K562 (cell line): ENCODE measurements at regions not wholly inside any gene's neighbourhood (a gene's known extent, or its start where the extent isn't known, plus 50 kb on each side); places are given as distances from the start of the nearest gene placed in this dataset.
A peak's percentile ranks its signal among the peaks of the same experiment; 100 is the strongest.

Experiments used
- ATAC-seq: fragments of 200-7000 bp; cut with Tn5 transposase; 3 replicates; pipeline ENCODE4 v1.9.1; 2020; ENCODE audit warnings: moderate library complexity
- BruUV-seq: library from RNA; stranded (reverse); fragments of 400-500 nt; replicated peaks from 2 replicates; lab custom pipeline; 2021; lab: Mats Ljungman, UMichigan
- CTCF ChIA-PET: fragments of 300-600 bp; formaldehyde crosslinking; extraction: SDS; loops from one replicate; lab custom pipeline; 2021; ENCODE audit warnings: low intra/inter-chr PET ratio; lab: Yijun Ruan, JAX
- POLR2A ChIA-PET: fragments of 300-600, 350-650 bp; sonication (Branson Sonifier 250); formaldehyde crosslinking; extraction: SDS; loops from one replicate; lab custom pipeline; 2021; ENCODE audit warnings: antibody characterized with exemption, inconsistent platforms; lab: Yijun Ruan, JAX
- DNase-seq, 4 experiments: peaks; one replicate each; pipeline versions ENCODE4 v3.0.0 to v3.0.0-alpha.2; 2011 to 2018; ENCODE audit warnings: low spot score in 3 of 4, mixed read lengths in 3 of 4; ENCODE audit errors: extremely low read depth in 1 of 4
- FAIRE-seq: peaks from 2 replicates; lab custom pipeline; 2011; peaks lifted over from hg19 to GRCh38; lab: Jason Lieb, UNC
- H2AFZ ChIP-seq: 2 replicates; pipeline ENCODE4 v1.6.0; 2011; ENCODE audit warnings: low read depth, low read length, control low read depth, inconsistent platforms
- H3K27ac ChIP-seq: fragments of 200-600 bp; 3 replicates; pipeline ENCODE4 v1.8.0; 2011; ENCODE audit warnings: low read depth, mild to moderate bottlenecking, control low read depth, inconsistent platforms, low read length, moderate library complexity, mixed read lengths; ENCODE audit errors: extremely low read depth
- H3K27me3 ChIP-seq, 2 experiments: fragments of 300-600 bp in 1 of 2; 2 replicates in 1 of 2; 3 replicates in 1 of 2; pipeline versions ENCODE4 v1.6.0 to v1.8.0; 2011; ENCODE audit warnings: inconsistent platforms in 2 of 2, low read length in 2 of 2, mild to moderate bottlenecking in 1 of 2, mixed read lengths in 1 of 2, moderate library complexity in 1 of 2; ENCODE audit not compliant: control insufficient read depth in 2 of 2, insufficient read depth in 2 of 2
- H3K36me3 ChIP-seq: fragments of 300-600 bp; 3 replicates; pipeline ENCODE4 v1.8.0; 2011; ENCODE audit warnings: mild to moderate bottlenecking, low read length, inconsistent platforms; ENCODE audit not compliant: control insufficient read depth, insufficient read depth
- H3K4me1 ChIP-seq, 2 experiments: fragments of 200-600 bp in 1 of 2; replicated peaks in 1 of 2; 2 replicates in 1 of 2; 3 replicates in 1 of 2; pipeline versions ENCODE4 v1.5.1 to v1.8.0; 2011; ENCODE audit warnings: inconsistent platforms in 2 of 2, low read length in 2 of 2, mild to moderate bottlenecking in 1 of 2, mixed read lengths in 1 of 2, moderate library complexity in 1 of 2; ENCODE audit not compliant: control insufficient read depth in 2 of 2, insufficient read depth in 2 of 2
- H3K4me2 ChIP-seq: 2 replicates; pipeline ENCODE4 v1.6.1; 2011; ENCODE audit warnings: low read length, control low read depth, inconsistent platforms, mixed read lengths; ENCODE audit not compliant: insufficient read depth
- H3K4me3 ChIP-seq: fragments of 200-600 bp; sonication (generic), shearing (Covaris generic); 2 replicates; pipeline ENCODE4 v1.5.1; 2016; ENCODE audit warnings: control low read depth, inconsistent platforms
- H3K79me2 ChIP-seq: fragments of 200-600 bp; 3 replicates; pipeline ENCODE4 v1.8.0; 2011; ENCODE audit warnings: low read length, inconsistent platforms; ENCODE audit not compliant: control insufficient read depth, insufficient read depth
- H3K9ac ChIP-seq, 2 experiments: 2 replicates each; pipeline versions ENCODE4 v1.6.0 to v1.6.1; 2011; ENCODE audit warnings: low read depth in 2 of 2, low read length in 2 of 2, control low read depth in 1 of 2, inconsistent platforms in 1 of 2, mild to moderate bottlenecking in 1 of 2, mixed read lengths in 1 of 2; ENCODE audit not compliant: insufficient read depth in 1 of 2
- H3K9me1 ChIP-seq: one replicate; pipeline ENCODE4 v1.6.0; 2011; ENCODE audit warnings: inconsistent platforms, mild to moderate bottlenecking, low read length, moderate library complexity; ENCODE audit not compliant: control insufficient read depth, insufficient read depth
- H3K9me3 ChIP-seq: replicated peaks from 2 replicates; pipeline ENCODE4 v1.5.1; 2011; ENCODE audit warnings: low read depth, low read length, inconsistent platforms; ENCODE audit not compliant: control insufficient read depth, insufficient read depth
- H4K20me1 ChIP-seq: replicated peaks from 2 replicates; pipeline ENCODE4 v1.6.1; 2011; ENCODE audit warnings: low read length, inconsistent platforms, mixed read lengths; ENCODE audit not compliant: control insufficient read depth, insufficient read depth
- DNMT1 ChIP-seq: fragments of 450-650 bp; IDR thresholded peaks from 2 replicates; pipeline ENCODE4 v1.6.1; 2016; ENCODE audit warnings: antibody characterized with exemption, mild to moderate bottlenecking
- ZNF133 ChIP-seq: fragments of 250-450 bp; sonication (Bioruptor Pico); IDR thresholded peaks from 2 replicates; pipeline ENCODE4 v1.4.0; 2020; ENCODE audit warnings: mild to moderate bottlenecking
- ZNF316 ChIP-seq: fragments of 450-650 bp; IDR thresholded peaks from 2 replicates; pipeline ENCODE4 v1.6.1; 2016
- WGBS: fragments of 100-300 bp; shearing (Covaris generic); methylation state at CpG from one replicate; pipeline ENCODE4 v1.1.6; 2016; ENCODE audit warnings: low coverage, mixed read lengths; ENCODE audit not compliant: insufficient coverage; ENCODE audit errors: missing lambda C conversion rate; 5-methylcytosine and 5-hydroxymethylcytosine counted together
- in situ Hi-C: fragments of 300-500 bp; cut with MboI; formaldehyde crosslinking; loops from 4 replicates; pipeline ENCODE4 v1.15.0; 2018; ENCODE audit warnings: inconsistent platforms, mixed read lengths
- intact Hi-C: fragments of 100-400 bp; cut with micrococcal nuclease; formaldehyde crosslinking; loops from 2 replicates; pipeline ENCODE4 v1.14.2; 2022
- TF ChIP-seq, protein P1 (sequence below): sonication (generic); formaldehyde crosslinking; IDR thresholded peaks from 2 replicates; pipeline ENCODE4 v1.8.0; 2023; ENCODE audit warnings: mild to moderate bottlenecking, missing genetic modification reagents
- TF ChIP-seq, protein P2 (sequence below): fragments of 250-450 bp; sonication (Bioruptor Pico); IDR thresholded peaks from 2 replicates; pipeline ENCODE4 v1.5.0; 2021
- TF ChIP-seq, protein P3 (sequence below): fragments of 200-800 bp; sonication (Bioruptor generic); IDR thresholded peaks from 2 replicates; pipeline ENCODE4 v1.6.1; 2017; ENCODE audit warnings: missing genetic modification characterization, missing compliant biosample characterization
- TF ChIP-seq, protein P4 (sequence below): fragments of 450-650 bp; formaldehyde crosslinking; IDR thresholded peaks from 2 replicates; pipeline ENCODE4 v1.4.0; 2020; ENCODE audit warnings: mild to moderate bottlenecking, mixed read lengths
- TF ChIP-seq, protein P5 (sequence below): fragments of 450-650 bp; IDR thresholded peaks from one replicate; pipeline ENCODE4 v1.6.1; 2018; ENCODE audit warnings: mild to moderate bottlenecking, moderate library complexity; ENCODE audit not compliant: partially characterized antibody

DNA sequence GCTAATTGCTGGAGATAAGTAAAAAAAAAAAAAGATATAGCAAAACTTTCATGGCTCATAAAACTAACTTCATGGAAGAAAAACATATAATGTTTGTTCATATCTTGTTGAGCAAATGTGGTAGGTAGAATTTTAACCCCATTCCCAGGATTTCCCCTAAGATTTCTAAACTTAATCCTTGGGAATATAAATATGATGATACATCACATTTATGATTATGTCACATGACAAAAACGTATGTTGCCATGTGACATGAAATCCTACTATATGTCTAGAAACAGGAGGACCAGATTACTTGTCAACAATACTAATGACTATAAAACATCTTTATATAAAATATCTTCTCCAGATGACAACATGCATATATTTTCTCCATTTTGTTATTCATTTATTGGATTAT, 679.0 kb upstream of the LRRC4C start:
- H3K9me1 ChIP-seq = no peaks in the 10 kb centered on the region
- ATAC-seq (no peak), DNase-seq (no peak), FAIRE-seq (no peak)
- no peak overlapping the region for H3K4me3 ChIP-seq
- H3K27me3 ChIP-seq = no peaks in the 10 kb centered on the region
- intact Hi-C loops (no loop called here), in situ Hi-C loops (no loop called here)
- no peaks in the 10 kb centered on the region for H3K79me2 ChIP-seq
- 6% methylated on average over 1 of the region's 1 CpG for WGBS
- no peaks in the 10 kb centered on the region for H4K20me1 ChIP-seq
- H3K27ac ChIP-seq = no peak overlapping the region
- TF ChIP-seq, protein P1, sequence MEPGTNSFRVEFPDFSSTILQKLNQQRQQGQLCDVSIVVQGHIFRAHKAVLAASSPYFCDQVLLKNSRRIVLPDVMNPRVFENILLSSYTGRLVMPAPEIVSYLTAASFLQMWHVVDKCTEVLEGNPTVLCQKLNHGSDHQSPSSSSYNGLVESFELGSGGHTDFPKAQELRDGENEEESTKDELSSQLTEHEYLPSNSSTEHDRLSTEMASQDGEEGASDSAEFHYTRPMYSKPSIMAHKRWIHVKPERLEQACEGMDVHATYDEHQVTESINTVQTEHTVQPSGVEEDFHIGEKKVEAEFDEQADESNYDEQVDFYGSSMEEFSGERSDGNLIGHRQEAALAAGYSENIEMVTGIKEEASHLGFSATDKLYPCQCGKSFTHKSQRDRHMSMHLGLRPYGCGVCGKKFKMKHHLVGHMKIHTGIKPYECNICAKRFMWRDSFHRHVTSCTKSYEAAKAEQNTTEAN (CRISPR knock-in tag) = no peak
- no peak for TF ChIP-seq ZNF133
- TF ChIP-seq DNMT1 = no peak
- TF ChIP-seq, protein P2, sequence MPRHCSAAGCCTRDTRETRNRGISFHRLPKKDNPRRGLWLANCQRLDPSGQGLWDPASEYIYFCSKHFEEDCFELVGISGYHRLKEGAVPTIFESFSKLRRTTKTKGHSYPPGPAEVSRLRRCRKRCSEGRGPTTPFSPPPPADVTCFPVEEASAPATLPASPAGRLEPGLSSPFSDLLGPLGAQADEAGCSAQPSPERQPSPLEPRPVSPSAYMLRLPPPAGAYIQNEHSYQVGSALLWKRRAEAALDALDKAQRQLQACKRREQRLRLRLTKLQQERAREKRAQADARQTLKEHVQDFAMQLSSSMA (CRISPR knock-in tag) = no peak
- peak; percentile 31; the same call in 1 of the 2 replicates for TF ChIP-seq ZNF316
- TF ChIP-seq, protein P3, sequence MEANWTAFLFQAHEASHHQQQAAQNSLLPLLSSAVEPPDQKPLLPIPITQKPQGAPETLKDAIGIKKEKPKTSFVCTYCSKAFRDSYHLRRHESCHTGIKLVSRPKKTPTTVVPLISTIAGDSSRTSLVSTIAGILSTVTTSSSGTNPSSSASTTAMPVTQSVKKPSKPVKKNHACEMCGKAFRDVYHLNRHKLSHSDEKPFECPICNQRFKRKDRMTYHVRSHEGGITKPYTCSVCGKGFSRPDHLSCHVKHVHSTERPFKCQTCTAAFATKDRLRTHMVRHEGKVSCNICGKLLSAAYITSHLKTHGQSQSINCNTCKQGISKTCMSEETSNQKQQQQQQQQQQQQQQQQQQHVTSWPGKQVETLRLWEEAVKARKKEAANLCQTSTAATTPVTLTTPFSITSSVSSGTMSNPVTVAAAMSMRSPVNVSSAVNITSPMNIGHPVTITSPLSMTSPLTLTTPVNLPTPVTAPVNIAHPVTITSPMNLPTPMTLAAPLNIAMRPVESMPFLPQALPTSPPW (CRISPR knock-in tag) = no peak
- TF ChIP-seq, protein P4, sequence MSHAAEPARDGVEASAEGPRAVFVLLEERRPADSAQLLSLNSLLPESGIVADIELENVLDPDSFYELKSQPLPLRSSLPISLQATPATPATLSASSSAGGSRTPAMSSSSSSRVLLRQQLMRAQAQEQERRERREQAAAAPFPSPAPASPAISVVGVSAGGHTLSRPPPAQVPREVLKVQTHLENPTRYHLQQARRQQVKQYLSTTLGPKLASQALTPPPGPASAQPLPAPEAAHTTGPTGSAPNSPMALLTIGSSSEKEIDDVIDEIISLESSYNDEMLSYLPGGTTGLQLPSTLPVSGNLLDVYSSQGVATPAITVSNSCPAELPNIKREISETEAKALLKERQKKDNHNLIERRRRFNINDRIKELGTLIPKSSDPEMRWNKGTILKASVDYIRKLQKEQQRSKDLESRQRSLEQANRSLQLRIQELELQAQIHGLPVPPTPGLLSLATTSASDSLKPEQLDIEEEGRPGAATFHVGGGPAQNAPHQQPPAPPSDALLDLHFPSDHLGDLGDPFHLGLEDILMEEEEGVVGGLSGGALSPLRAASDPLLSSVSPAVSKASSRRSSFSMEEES (CRISPR knock-in tag) = peak; percentile 24; the same call in 1 of the 2 replicates
- TF ChIP-seq, protein P5, sequence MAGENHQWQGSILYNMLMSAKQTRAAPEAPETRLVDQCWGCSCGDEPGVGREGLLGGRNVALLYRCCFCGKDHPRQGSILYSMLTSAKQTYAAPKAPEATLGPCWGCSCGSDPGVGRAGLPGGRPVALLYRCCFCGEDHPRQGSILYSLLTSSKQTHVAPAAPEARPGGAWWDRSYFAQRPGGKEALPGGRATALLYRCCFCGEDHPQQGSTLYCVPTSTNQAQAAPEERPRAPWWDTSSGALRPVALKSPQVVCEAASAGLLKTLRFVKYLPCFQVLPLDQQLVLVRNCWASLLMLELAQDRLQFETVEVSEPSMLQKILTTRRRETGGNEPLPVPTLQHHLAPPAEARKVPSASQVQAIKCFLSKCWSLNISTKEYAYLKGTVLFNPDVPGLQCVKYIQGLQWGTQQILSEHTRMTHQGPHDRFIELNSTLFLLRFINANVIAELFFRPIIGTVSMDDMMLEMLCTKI = no peak
- ChIA-PET CTCF (no interaction called here), POLR2A (no interaction called here)
- no peak overlapping the region for H3K9ac ChIP-seq
- no peaks in the 10 kb centered on the region for H3K9me3 ChIP-seq
- no peak overlapping the region for H2AFZ ChIP-seq
- BruUV-seq = no TSS peak
- H3K4me2 ChIP-seq = no peak overlapping the region
- H3K36me3 ChIP-seq = no peaks in the 10 kb centered on the region
- no peaks in the 10 kb centered on the region for H3K4me1 ChIP-seq
